ENCODE measurements at regions not wholly inside any gene's neighbourhood (a gene's known extent, or its start where the extent isn't known, plus 50 kb on each side); places are given as distances from the start of the nearest gene placed in this dataset.

DNA sequence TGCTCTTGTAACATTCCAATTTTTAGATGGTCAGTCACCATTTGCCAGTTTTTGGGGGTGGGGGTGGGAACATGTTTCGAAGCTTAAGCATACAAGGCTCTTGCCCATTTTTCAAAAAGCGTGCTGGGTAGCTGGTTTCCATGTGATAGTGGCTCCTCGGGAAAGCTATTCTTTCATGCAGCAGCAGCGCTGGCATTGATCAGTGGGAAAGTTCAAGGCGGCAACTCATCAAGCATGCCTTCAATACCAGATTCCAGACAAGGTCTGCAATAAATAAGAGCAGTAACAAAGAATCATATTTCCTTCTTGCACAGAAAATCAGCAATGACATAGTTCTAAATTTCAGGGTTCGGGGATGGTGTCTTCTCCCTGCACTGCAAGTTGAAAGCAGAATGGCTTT is 133.5 kb upstream of the ONECUT1 start (continued):
- TF ChIP-seq, protein P1, sequence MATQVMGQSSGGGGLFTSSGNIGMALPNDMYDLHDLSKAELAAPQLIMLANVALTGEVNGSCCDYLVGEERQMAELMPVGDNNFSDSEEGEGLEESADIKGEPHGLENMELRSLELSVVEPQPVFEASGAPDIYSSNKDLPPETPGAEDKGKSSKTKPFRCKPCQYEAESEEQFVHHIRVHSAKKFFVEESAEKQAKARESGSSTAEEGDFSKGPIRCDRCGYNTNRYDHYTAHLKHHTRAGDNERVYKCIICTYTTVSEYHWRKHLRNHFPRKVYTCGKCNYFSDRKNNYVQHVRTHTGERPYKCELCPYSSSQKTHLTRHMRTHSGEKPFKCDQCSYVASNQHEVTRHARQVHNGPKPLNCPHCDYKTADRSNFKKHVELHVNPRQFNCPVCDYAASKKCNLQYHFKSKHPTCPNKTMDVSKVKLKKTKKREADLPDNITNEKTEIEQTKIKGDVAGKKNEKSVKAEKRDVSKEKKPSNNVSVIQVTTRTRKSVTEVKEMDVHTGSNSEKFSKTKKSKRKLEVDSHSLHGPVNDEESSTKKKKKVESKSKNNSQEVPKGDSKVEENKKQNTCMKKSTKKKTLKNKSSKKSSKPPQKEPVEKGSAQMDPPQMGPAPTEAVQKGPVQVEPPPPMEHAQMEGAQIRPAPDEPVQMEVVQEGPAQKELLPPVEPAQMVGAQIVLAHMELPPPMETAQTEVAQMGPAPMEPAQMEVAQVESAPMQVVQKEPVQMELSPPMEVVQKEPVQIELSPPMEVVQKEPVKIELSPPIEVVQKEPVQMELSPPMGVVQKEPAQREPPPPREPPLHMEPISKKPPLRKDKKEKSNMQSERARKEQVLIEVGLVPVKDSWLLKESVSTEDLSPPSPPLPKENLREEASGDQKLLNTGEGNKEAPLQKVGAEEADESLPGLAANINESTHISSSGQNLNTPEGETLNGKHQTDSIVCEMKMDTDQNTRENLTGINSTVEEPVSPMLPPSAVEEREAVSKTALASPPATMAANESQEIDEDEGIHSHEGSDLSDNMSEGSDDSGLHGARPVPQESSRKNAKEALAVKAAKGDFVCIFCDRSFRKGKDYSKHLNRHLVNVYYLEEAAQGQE (IDR thresholded peaks at IDR 0.05; ENCODE audit: low read depth): no peak
- no peak for TF ChIP-seq ZFX (IDR thresholded peaks at IDR 0.05)
- TF ChIP-seq CEBPB (IDR thresholded peaks at IDR 0.05; ENCODE audit: low read depth): no peak
- TF ChIP-seq JUND (IDR thresholded peaks at IDR 0.05): no peak
- no peak for TF ChIP-seq EGR1 (IDR thresholded peaks at IDR 0.05; ENCODE audit: low read depth)
- TF ChIP-seq, protein P2, sequence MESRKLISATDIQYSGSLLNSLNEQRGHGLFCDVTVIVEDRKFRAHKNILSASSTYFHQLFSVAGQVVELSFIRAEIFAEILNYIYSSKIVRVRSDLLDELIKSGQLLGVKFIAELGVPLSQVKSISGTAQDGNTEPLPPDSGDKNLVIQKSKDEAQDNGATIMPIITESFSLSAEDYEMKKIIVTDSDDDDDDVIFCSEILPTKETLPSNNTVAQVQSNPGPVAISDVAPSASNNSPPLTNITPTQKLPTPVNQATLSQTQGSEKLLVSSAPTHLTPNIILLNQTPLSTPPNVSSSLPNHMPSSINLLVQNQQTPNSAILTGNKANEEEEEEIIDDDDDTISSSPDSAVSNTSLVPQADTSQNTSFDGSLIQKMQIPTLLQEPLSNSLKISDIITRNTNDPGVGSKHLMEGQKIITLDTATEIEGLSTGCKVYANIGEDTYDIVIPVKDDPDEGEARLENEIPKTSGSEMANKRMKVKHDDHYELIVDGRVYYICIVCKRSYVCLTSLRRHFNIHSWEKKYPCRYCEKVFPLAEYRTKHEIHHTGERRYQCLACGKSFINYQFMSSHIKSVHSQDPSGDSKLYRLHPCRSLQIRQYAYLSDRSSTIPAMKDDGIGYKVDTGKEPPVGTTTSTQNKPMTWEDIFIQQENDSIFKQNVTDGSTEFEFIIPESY (IDR thresholded peaks at IDR 0.05; ENCODE audit: extremely low read depth, insufficient replicate concordance, low read length): no peak
- TF ChIP-seq YY1 (IDR thresholded peaks at IDR 0.05; ENCODE audit: extremely low read depth, insufficient replicate concordance, low read depth, low read length): no peak

DNA sequence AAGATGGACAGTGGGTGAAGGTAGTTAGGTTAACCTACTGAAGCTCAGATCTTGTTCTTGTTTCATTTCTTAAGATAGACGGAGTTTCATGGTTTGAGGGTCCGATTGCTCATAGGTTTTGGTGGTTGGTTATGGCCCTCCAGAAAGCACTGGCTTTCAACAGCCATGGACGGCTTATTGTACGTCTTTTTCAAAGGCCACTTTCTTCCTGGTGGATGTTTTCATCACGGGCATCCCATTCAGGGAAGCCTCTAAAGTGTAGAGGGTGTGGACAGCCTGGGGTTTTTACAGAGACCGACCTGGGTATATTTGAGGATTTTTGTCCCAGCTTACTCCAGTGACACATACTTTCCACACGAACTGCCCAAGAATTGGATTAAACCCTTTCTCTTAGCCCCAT is 132.7 kb upstream of the ONECUT1 start:
- BruUV-seq (replicated peaks): no TSS peak
- Histone ChIP-seq H3K9me2 (ENCODE audit: insufficient read depth) (no peaks in the 10 kb centered on the region), H3K4me2 (ENCODE audit: low read length) (no peak overlapping the region), H3K9ac (ENCODE audit: low read length) (no peak overlapping the region), H3K36me3 (ENCODE audit: control insufficient read depth in 1 of 2, insufficient read depth in 2 of 2, low read length in 2 of 2) (no peaks in the 10 kb centered on the region), H3K79me2 (ENCODE audit: insufficient read depth, low read length) (no peaks in the 10 kb centered on the region), H4K20me1 (ENCODE audit: insufficient read depth) (no peaks in the 10 kb centered on the region), H3K4me1 (ENCODE audit: control insufficient read depth in 1 of 2, insufficient read depth in 2 of 2, low read length in 2 of 2) (no peaks in the 10 kb centered on the region), H3K27ac (ENCODE audit: low read depth, low read length) (no peak overlapping the region), H3K27me3 (ENCODE audit: insufficient read depth, low read length) (peaks cover 39% of the 10 kb centered on the region), H3K9me3 (ENCODE audit: control insufficient read depth in 1 of 2, insufficient read depth in 1 of 2, low read depth in 1 of 2, low read length in 2 of 2) (no peaks in the 10 kb centered on the region), H2AFZ (ENCODE audit: low read depth, low read length, poor library complexity, severe bottlenecking) (no peak overlapping the region), H3K4me3 (replicated peaks in 1 of 2; ENCODE audit: low read depth in 1 of 2, low read length in 2 of 2) (no peak overlapping the region)
- no peak for DNase-seq (ENCODE audit: low read depth, low spot score)
- TF ChIP-seq TCF7L2 (IDR thresholded peaks at IDR 0.05; ENCODE audit: borderline replicate concordance, extremely low read depth, insufficient read depth, insufficient read length): no peak
- no peak for TF ChIP-seq POLR2AphosphoS5 (IDR thresholded peaks at IDR 0.05; ENCODE audit: low read depth, low read length)
- TF ChIP-seq, protein P3, sequence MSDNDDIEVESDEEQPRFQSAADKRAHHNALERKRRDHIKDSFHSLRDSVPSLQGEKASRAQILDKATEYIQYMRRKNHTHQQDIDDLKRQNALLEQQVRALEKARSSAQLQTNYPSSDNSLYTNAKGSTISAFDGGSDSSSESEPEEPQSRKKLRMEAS (IDR thresholded peaks at IDR 0.05): no peak
- TF ChIP-seq, protein P1 (IDR thresholded peaks at IDR 0.05; ENCODE audit: low read depth): no peak
- no peak for TF ChIP-seq EZH2phosphoT487 (IDR thresholded peaks at IDR 0.05; ENCODE audit: borderline replicate concordance)
- TF ChIP-seq CEBPB (IDR thresholded peaks at IDR 0.05; ENCODE audit: low read depth): no peak
- no peak for TF ChIP-seq EZH2 (IDR thresholded peaks at IDR 0.05)
- no peak for TF ChIP-seq ZNF274 (IDR thresholded peaks at IDR 0.05; ENCODE audit: low read depth, low read length)
- TF ChIP-seq ZFX (IDR thresholded peaks at IDR 0.05): no peak
- ChIA-PET RAD21 (ENCODE audit: low non-redundant PET in 1 of 2, low total read pairs in 2 of 2, uncharacterized antibody in 2 of 2, unreplicated experiment in 2 of 2) (no interaction called here), POLR2A (no interaction called here), CTCF (no interaction called here)
- ATAC-seq: no peak
- intact Hi-C loops (cut with micrococcal nuclease): no loop called here
